GM06990 (cell line): ENCODE measurements at regions not wholly inside any gene's neighbourhood (a gene's known extent, or its start where the extent isn't known, plus 50 kb on each side); places are given as distances from the start of the nearest gene placed in this dataset.

ENCODE experiments used
- DNase-seq: peaks from one replicate; pipeline ENCODE4 v3.0.0-alpha.2; 2011; ENCODE audit not compliant: insufficient read length; ENCODE audit errors: extremely low read depth
- H3K27me3 ChIP-seq: replicated peaks from 2 replicates; pipeline ENCODE4 v1.6.0; 2011; ENCODE audit warnings: low read length; ENCODE audit not compliant: control insufficient read depth, insufficient read depth
- H3K36me3 ChIP-seq: 2 replicates; pipeline ENCODE4 v1.5.1; 2011; ENCODE audit warnings: low read length; ENCODE audit not compliant: control insufficient read depth, insufficient read depth
- H3K4me3 ChIP-seq: replicated peaks from 2 replicates; pipeline ENCODE4 v1.5.1; 2011; ENCODE audit warnings: low read depth, mild to moderate bottlenecking, control low read depth, low read length
- CTCF ChIP-seq: IDR thresholded peaks from 2 replicates; pipeline ENCODE4 v1.5.1; 2011; ENCODE audit warnings: low read length, control low read depth, mild to moderate bottlenecking, inconsistent platforms; ENCODE audit not compliant: insufficient read depth, poor library complexity, severe bottlenecking

- no peak for TF ChIP-seq CTCF
These were observed 78.6 kb upstream of the CNR1 start for GRCh38 chr6:88244721-88245120.

GRCh38 chr6:88238901-88239300 is 72.8 kb upstream of the CNR1 start:
- Histone ChIP-seq H3K36me3 (no peaks in the 10 kb centered on the region), H3K27me3 (no peaks in the 10 kb centered on the region), H3K4me3 (no peak overlapping the region)
- TF ChIP-seq CTCF = no peak
- no peak for DNase-seq

More at GRCh38 chr6:88244721-88245120, 78.6 kb upstream of the CNR1 start:
- H3K36me3 ChIP-seq = no peaks in the 10 kb centered on the region
- DNase-seq = no peak
- H3K4me3 ChIP-seq = no peak overlapping the region
- no peaks in the 10 kb centered on the region for H3K27me3 ChIP-seq

- peak; percentile 14 for DNase-seq
- peak; percentile 88 for TF ChIP-seq CTCF
- Histone ChIP-seq H3K4me3 (no peak overlapping the region), H3K27me3 (no peaks in the 10 kb centered on the region), H3K36me3 (no peaks in the 10 kb centered on the region)
These were observed 71.9 kb upstream of the CNR1 start for GRCh38 chr6:88238065-88238464.

GRCh38 chr6:88236612-88237360 is 70.6 kb upstream of the CNR1 start:
- Histone ChIP-seq H3K36me3 (no peaks in the 10 kb centered on the region), H3K4me3 (no peak overlapping the region), H3K27me3 (no peaks in the 10 kb centered on the region)
- DNase-seq = no peak
- TF ChIP-seq CTCF = no peak

GRCh38 chr6:88232753-88233152 is 66.6 kb upstream of the CNR1 start:
- Histone ChIP-seq H3K27me3 (no peaks in the 10 kb centered on the region), H3K36me3 (no peaks in the 10 kb centered on the region), H3K4me3 (no peak overlapping the region)
- DNase-seq = no peak
- no peak for TF ChIP-seq CTCF

GRCh38 chr6:88223298-88223697 is 57.2 kb upstream of the CNR1 start:
- Histone ChIP-seq H3K27me3 (no peaks in the 10 kb centered on the region), H3K36me3 (no peaks in the 10 kb centered on the region), H3K4me3 (no peak overlapping the region)
- no peak for TF ChIP-seq CTCF
- DNase-seq = no peak
